GM04503 (cell line): ENCODE measurements at regions not wholly inside any gene's neighbourhood (a gene's known extent, or its start where the extent isn't known, plus 50 kb on each side); places are given as distances from the start of the nearest gene placed in this dataset.

Source experiments
- DNase-seq: peaks from one replicate; pipeline ENCODE4 v3.0.0-alpha.2; 2012; ENCODE audit warnings: low read depth

DNA sequence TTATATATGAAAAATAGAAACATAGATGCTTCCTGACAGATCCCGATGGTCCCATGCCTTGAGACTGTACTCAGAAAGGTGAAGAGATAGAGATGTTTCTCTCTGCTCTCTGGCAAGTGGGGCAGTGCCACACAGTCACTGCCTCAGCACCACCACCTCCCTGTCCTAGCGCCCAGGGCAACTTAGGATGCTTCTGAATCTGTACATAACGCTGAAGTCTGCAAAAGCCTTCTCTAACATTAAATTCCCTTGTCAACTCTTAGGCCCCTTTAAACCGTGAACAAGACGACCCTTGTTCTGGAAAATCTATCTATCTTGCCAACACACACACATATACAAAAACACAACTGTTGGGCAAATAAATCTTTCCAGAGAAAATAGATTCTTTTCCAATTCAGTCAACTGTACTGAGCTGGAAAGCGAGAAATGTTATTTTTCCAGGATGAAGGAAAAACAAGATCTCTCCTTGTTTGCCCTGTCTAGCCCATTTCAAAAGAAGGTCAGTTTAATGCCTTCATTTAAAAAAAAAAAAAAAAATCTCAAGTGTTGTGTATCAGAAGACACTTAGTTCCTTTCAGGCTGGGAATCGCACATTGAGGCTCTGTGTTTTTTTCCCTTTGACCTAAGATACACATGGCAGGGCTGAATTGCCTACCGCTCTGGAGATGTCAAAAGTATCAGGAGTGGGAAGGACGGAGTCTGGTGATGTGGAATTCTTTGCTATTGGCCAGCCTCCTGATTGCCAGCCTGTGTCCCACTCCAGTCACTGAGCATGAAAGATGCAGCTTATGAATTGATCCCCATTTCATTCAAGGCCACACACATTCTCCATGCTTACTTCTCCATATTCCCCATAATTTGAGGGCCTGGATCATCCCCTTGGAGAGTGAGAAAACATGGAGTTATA lies 241.4 kb downstream of the LACC1 start:
- no peak for DNase-seq

DNA sequence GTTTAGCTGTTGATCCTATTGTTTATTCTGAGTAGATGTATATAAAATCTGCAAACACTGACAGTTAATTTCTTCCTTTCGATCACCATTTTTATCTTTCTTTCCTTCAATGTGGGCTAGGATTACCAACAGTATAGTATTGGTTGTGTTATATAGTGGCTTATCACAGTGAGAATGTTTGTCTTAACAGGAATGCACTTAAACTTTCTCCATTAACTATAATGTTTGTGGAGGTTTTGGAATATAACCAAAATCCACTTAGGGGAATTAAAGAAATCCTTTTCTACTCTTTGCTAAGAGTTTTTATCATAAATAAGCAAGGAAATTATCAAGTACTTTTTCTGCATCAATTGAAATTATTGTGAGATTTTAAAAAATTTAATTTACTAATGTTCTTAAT lies 244.6 kb downstream of the LACC1 start:
- no peak for DNase-seq

DNA sequence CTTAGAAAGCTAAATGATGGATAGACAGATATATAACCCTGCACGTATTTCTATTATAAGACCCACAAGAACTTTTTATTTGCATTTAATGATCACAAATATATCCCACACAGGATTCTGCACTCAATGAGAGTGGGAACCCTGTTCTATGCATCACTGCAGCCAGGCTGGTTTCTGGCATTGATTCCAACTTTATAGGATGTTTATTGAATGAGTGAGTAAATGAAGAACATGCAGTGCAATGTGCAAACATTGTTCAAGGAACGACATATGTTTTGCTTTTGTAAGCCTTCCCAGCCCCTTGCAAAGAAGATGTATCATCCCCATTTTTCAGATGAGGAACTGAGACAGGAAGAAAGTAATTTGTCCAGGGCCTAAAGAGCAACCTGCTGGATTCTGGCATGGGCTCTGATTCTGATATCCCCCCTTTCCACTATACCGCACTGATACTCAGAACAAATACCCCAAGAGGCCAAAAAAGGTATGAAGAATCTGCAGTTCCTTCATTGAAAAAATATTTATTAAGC lies 246.3 kb downstream of the LACC1 start:
- no peak for DNase-seq

DNA sequence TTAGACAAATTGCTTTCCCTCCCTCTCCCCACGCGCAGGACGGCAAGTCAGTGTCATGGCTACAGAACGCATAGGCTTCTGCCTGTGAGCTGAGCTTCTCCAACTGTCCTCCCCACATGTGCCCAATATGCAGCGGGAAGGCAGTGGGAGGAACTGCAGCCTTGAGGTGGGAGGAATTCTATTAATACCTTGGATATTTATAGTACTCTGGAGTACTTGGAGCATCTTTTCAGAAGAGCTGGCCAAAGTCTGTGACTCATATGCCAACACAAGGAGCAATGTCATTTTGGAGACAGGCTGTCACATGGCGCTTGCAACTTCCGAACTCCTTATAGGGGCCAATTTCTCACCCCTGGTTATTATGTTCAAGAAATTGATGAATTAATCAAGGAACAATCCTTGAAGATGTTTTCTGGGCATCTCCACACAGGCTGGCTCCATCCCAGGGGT lies 245.0 kb upstream of the SERP2 start:
- no peak for DNase-seq

DNA sequence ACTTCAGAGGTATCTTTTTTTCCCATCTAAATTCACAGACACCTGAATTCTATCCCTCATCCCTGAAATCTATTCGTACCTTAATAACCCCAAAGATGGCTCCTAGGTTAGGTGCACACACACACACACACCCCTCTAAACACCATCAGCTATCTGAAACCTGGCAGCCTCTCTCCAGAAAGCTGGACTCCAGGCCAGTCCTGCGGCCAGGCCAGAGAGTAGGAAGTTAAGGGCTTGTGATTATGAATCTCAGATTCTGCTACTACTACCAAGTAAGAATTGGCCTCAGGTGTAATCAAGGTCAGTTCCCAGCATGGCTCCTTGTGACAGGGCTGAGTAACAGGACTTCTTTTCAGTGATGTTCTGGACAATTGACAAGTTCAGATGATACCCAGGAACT lies 244.2 kb upstream of the SERP2 start:
- no peak for DNase-seq

DNA sequence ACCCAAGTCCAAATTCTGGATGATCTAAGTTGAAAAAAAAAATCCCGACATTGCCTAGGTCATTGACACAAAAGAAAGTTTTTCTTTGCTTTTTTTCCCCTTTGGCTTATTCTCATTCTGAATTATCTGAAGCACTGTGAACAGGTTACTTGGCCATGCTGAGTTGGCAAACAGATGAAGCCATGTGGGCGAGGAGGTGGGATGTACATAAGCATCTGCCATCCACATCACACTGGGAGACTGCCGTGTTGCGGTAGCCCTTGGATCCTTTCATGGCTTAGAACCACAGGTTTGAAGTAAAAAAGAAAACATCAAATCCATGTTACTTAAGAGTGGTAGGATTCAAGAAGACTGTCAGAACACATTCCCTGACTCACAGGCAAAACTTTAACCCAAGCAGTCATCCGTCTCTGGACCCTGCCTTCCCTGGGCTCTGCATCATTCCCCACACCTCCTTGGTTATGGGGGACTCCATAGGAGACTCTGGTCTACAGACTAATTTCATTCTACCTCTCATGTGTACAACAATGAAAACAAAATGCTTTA lies 242.5 kb upstream of the SERP2 start:
- DNase-seq, result no peak

DNA sequence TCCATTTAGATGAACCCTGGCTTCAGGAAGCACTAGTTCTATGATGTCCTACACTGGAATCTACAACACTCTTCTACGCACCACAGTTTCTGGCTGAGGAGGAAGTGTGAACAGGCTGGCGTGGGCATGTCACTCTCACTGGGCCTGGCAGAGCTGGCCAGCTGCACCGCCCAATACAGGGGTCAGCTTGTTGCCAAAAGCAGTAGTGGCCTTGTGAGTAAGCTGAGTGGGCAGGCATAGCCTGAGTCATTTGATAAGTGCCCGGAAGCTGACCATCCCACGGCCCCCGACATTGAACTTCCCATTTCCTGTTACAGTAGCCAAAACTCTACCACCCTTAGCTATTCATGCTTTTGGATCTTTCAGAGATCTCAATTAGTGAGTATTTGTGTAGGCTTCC lies 240.9 kb upstream of the SERP2 start:
- no peak for DNase-seq

DNA sequence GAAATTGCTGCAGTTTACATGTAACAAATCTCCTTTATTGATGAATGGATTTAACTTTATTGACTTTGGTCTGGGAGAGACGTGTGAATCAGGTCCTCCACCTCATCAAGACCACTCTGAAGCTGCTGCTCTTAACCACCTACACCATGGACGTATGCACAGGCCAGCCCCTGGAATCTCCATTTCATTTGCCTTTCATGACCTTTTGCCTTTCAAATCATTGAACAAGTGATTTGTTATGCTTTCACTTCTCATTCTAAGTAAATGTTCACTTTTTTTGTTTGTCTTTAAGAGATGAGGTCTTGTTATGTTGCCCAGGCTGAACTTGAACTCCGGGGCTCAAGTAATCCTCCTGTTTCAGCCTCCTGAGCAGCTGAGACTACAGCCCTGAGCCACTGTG lies 240.0 kb upstream of the SERP2 start:
- DNase-seq, result no peak

DNA sequence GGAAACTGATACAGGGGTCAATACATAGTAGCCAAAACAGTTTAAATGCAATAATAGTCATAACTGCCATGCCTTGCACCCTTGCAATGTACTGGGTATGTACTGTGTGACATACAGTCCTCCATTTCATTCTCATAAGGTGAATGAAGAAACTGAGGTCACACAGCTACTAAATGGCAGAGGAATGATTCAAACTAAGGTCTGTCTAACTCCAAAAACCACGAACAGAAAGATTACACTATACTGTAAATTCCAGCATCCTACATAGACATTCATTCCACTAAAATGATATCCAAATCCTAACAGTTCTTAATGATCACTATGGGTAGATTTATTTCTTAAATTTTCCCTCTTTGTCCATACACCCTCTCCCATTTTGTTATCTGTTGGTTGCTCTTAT lies 238.1 kb upstream of the SERP2 start:
- no peak for DNase-seq

DNA sequence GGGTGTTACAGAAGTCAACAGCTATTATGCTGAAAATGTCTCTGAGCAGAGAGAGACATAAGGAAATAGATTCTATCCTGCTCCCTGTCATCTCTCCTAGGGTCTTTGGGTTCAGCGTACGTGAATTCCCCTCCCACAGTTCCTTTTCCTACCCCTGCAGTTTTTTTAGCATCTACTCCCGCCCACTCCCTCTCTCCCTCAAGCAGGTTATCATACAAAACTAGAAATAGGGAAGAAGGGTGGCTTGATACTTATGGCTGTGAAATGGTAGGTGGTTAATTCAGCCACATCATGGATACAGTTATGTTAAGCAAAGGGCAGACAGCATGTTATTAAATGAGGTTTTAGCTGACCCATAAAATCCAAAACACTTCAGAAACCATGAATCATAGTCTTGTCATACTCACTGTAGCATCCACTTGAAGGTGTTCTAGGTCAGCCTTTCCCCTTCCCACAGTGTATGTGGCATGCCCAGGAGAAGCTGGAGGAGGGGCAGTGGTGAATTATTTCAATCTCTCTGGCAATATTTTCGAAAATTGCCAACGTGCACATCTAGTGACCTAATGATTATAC lies 236.8 kb upstream of the SERP2 start:
- no peak for DNase-seq

DNA sequence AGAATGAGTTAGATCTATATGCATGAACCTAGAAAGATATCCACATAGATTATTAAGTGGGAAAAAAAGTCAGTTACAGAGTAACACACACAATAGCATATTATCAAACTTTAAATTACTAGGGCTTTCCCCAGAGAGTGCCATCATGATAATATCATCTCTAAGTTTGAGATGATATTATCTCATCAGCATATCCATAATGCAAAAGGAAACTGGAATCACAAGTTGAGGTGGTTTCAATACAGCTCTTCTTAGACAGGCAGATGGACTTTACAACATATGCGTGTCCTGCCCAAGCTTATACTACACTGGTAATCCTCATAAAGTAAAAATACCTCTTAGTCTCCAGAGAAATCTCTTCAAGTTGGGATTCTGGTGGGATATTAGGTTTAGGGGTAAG lies 236.2 kb upstream of the SERP2 start:
- DNase-seq, result no peak

DNA sequence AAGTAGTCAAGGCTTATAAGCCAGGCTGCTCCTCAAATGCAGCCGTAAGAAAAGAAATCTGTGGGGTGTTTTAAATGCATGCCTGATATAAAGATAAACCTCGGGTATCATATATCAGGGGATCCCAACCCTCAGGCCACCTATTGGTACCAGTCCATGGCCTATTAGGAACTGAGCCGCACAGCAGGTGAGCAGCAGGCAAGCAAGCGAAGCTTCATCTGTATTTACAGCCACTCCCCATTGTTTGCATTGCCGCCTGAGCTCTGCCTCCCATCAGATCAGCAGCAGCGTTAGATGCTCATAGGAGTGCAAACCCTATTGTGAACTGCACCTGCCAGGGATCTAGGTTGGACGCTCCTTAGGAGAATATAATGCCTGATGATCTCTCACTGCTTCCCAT lies 233.5 kb upstream of the SERP2 start:
- no peak for DNase-seq

DNA sequence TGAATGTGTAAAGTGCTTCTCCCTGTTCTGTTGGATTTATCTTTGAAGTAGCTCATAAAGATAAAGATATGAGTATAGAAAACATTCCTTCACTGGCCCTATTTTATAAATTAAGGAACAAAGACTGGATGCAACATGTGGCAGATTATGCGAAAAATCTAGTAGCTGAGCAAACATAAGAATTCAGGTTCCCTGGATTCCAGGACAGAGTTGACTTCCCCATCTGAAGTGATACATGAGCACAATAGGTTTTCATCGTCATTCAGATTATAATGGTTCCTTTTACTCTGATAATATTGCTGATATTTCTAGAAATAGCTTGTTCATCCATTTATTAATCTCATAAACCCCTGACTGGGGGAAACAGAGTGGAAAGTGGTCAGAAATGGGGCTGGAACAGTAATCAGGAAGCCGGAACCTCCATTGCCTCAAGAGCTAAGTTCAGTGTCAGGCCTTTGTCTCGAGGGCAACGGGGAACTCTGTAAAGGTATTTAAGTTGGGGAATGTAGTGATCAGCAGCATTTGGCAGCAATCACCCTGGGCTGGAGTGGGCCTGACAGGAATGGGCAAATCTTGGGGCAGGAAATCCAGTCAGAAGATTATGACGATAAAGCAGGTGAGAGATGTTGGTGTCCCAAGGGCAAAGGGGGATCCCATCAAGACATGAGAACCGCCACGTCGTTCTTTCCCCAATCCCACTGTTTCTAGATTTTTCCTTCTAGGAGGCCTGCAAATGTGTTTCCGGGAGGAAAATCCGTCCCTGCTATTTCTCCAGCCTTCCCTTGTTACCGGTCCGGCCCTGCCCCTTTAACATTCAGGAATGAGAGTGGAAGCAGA lies 232.5 kb upstream of the SERP2 start:
- no peak for DNase-seq

DNA sequence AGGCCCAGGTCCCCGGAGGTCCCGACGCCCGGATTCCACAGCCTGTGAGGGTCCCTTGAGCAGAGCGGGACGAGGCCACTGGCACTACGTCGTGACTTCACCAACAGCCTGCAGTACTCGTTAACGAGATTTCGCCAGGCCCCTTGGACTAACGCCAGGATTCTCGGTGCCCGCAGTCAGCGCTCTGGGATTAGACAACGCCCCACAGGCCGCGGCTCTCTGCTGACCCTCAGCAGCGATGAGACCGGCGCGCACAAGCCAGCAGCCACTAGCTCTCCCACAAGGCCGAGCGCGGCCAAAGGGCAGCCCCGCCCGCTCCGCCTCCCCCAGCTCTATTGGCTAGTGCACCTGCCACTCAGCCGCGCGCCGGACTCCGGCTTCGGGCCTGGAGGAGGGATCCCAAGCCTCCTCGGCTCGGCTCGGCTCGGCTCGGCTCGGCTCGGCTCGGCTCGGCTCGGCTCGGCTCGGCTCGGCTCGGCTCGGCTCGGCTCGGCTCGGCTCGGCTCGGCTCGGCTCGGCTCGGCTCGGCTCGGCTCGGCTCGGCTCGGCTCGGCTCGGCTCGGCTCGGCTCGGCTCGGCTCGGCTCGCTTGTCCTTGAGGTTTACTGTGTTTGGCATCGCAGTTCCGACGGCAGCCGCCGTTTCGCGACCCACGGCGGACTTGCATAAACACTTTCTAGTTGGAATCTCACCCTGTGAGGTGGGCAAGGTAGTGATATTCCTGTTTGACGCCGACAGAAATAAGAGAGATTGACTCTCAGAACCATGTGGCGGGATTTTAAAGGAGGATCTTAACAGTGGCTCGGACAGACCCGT lies 231.7 kb upstream of the SERP2 start:
- DNase-seq, result peak; percentile 64

DNA sequence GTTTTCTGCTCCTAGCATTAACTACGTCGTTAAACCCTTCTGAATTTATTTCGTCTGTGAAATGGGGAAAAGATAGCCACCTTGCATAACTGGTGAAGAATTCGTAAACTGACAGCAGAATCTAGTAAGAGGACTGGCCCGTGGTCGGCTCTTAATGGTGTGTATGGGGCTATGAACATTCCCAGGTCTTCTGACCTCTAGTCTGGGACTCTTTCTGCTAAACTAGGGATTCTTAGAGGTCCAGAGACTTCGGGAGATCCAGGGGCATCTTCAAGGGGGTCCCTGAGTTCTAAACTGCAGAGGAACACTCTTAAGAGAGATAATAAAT lies 231.1 kb upstream of the SERP2 start:
- no peak for DNase-seq

DNA sequence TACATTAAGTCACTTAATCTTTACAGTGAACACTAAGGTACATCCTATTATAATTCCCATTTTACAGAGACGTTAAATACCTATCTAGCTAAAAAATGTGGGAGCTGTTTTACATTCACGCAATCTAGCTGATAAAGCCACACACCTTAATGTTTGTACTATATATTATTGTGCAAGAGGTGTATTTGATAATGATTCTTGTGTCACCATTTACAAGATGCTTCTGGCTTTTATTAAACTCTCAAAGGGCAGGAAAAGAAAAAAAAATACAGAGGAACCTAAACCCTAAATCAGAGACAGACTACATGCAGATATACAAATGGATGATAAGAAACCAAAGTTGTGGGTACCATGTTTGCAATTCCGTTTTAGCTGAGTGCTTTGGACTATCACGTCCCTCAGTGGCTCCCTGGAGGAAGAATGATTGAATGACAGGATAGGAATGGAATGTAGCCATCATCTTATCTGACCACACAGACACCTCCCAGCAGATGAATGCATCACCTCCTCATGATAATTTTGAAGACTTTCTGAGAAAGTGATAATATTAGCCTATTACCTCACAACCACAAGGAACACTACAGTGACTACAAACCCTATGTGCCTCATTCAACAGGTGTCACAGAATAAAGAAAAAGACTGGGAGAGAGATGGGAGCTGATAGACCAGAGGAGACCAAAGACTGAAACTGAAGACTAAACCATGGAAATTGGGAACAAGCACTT lies 230.5 kb upstream of the SERP2 start:
- no peak for DNase-seq

DNA sequence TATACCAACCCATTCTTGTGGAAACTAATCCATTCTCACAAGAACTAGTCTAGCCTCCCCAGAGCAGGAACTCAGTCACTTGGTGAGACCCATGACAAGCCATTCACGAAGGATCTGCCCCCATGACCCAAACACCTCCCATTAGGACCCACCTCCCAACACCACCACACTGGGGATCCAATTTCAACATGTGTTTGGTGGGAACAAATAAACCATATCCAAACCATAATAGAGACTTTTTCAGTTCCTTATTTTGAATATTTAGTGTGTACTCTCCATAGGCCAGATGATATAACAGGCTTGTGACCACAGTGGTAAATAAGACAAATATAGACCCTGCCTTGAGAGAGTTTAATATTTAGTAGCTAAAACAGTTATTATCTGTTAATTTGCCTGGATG lies 227.5 kb upstream of the SERP2 start:
- no peak for DNase-seq

DNA sequence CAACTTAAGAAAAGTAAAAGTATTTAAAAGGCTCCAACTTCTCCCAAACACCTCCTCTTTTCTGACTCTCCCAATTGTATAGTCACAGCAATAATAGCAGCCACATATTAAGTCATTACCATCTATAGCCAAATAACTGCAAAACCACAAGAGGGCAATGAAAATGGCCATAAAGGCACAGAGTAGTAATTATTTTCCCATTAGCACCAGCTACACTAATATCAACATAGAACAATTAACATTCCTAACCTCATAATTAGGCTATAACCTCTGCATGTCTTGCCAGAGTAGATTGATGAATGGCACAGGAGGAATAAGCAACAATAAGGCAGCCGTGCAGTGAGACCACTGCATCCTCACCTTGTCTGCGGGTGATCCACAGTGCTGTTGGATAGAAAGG lies 226.4 kb upstream of the SERP2 start:
- no peak for DNase-seq

DNA sequence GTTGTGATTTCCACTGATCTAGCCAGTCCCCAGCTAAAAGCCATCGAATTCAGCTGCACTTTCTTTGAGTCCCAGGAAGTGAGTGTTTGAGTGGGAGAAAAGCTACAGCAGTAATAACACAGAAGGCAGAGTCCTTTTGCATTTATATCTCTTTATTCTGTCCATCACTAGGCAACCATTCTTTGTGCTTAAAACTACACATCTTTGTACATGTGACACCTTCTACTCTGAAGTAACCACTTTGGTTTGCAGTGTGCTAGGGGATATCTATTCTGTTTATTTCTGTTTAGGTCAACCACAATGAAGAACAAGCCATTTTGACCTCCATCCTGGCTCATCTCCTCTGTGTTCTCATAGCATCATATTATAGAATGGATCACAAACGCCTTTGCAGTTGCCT lies 226.0 kb upstream of the SERP2 start:
- no peak for DNase-seq

DNA sequence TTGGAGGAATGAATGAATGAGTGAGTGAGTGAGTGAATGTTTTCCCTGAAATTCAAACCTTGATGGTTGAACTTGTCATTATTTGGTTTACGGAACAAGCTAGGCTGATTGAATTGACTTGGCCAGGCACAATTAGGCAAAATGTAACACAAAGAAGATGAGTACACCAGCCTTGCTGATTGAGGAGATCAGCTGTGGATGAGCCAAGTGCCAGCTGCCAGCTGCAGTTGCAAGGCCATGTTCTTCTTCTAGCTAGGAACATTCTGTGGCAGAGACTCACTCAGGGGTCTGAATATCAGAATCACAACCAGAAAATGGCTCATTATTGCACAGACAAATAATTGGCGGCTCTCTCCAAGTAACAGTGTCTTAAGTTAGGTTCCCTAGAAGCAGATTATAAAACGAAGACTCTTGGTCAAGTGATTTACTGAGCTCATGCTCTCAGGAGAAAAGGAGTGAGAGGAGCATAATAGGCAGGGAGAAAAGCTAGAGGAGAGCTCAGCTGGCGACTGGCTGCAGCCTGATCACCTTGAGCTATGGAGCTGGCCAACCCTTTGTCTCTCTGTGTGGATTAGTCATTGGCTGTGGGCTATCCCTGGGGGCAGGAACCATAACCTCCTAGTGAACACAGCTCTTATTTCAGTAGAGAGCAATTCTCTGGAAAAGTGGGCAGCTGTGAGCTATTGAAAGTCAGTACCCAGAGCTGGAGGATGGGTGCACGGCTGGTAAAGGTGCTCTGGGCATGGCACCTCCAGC lies 225.3 kb upstream of the SERP2 start:
- DNase-seq, result no peak
